Body of pancreas (tissue), 4 donors: ENCODE measurements at regions not wholly inside any gene's neighbourhood (a gene's known extent, or its start where the extent isn't known, plus 50 kb on each side); places are given as distances from the start of the nearest gene placed in this dataset.

Source experiments
- ATAC-seq: fragments of 150-250 bp; one replicate; pipeline ENCODE4 v1.9.1; 2016
- DNase-seq, 4 donors: peaks; one replicate each; pipeline ENCODE4 v3.0.0-alpha.2; 2019
- H3K27ac ChIP-seq, 4 donors: fragments of 200-600 bp; sonication (generic); 1 replicate in 3 of 4; 2 replicates in 1 of 4; pipeline versions ENCODE4 v1.5.1 to v1.6.1; 2016 to 2019; ENCODE audit warnings: mild to moderate bottlenecking in 1 of 4, mixed read lengths in 1 of 4, moderate library complexity in 1 of 4
- H3K27me3 ChIP-seq, 2 donors: fragments of 200-600 bp; sonication (generic); one replicate each; pipeline ENCODE4 v1.6.0; 2016; ENCODE audit warnings: mild to moderate bottlenecking in 1 of 2
- H3K36me3 ChIP-seq, 2 donors: fragments of 200-600 bp; sonication (generic); replicated peaks in 1 of 2; 2 replicates each; pipeline ENCODE4 v1.5.1; 2016; ENCODE audit warnings: low read depth in 2 of 2; ENCODE audit not compliant: insufficient read depth in 1 of 2
- H3K4me1 ChIP-seq: fragments of 200-600 bp; sonication (generic); one replicate; pipeline ENCODE4 v1.6.0; 2016
- H3K4me3 ChIP-seq, 2 donors: fragments of 200-600 bp; sonication (generic); 1 replicate in 1 of 2; 2 replicates in 1 of 2; pipeline ENCODE4 v1.5.1; 2016 to 2019
- H3K9me3 ChIP-seq, 3 donors: fragments of 200-600 bp; sonication (generic); 1 replicate in 2 of 3; 2 replicates in 1 of 3; pipeline ENCODE4 v1.5.1; 2016
- POLR2A ChIP-seq, 3 donors: fragments of 450-650 bp; IDR thresholded peaks; one replicate each; pipeline ENCODE4 v1.6.1; 2016; ENCODE audit warnings: antibody characterized with exemption in 3 of 3, mild to moderate bottlenecking in 2 of 3
- WGBS, 2 donors: methylation state at CpG; one replicate each; pipeline ENCODE4 v1.1.5; 2017; 5-methylcytosine and 5-hydroxymethylcytosine counted together
- intact Hi-C: fragments of 100-400 bp; cut with DNase I; formaldehyde crosslinking; loops from one replicate; pipeline ENCODE4 v1.15.1; 2023
- TF ChIP-seq, protein P1 (sequence below), 7 experiments: fragments of 450-650 bp in 4 of 7; fragments of 200-600 bp in 3 of 7; sonication (generic) in 3 of 7; IDR thresholded peaks; one replicate each; pipeline ENCODE4 v1.5.1; 2016 to 2019; ENCODE audit warnings: antibody characterized with exemption in 7 of 7

DNA sequence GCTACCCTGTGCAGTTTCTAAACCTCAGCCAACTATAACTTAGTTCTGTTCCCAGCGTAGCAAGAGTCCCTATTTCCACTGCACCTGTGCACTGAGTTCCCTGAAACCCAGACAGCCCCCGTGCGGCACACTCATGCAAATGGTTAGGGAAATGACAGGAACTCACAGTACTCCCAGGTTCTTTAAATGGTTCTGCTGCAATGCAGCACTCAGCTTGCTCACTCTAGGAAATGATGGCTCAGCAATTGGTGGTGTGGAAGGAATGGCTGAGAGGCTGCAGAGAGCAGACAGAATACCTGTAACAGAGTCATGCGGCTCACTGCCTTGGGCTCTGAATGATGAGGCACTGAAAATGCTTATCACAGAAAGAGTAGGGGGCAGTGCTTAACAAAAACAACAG lies 143.0 kb downstream of the RAD51AP2 start:
- no peak overlapping the region for H3K27ac ChIP-seq
- H3K36me3 ChIP-seq, result no peaks in the 10 kb centered on the region
- no peaks in the 10 kb centered on the region for H3K27me3 ChIP-seq
- no peak overlapping the region for H3K4me3 ChIP-seq
- DNase-seq (peak in 2 of 4 donors; percentile 5 to 13), ATAC-seq (no peak)
- no peaks in the 10 kb centered on the region for H3K4me1 ChIP-seq
- 50 to 55% methylated on average over 4 of the region's 4 CpGs for WGBS, 2 donors
- no peak for TF ChIP-seq POLR2A (IDR thresholded peaks at IDR 0.05)
- TF ChIP-seq, protein P1, sequence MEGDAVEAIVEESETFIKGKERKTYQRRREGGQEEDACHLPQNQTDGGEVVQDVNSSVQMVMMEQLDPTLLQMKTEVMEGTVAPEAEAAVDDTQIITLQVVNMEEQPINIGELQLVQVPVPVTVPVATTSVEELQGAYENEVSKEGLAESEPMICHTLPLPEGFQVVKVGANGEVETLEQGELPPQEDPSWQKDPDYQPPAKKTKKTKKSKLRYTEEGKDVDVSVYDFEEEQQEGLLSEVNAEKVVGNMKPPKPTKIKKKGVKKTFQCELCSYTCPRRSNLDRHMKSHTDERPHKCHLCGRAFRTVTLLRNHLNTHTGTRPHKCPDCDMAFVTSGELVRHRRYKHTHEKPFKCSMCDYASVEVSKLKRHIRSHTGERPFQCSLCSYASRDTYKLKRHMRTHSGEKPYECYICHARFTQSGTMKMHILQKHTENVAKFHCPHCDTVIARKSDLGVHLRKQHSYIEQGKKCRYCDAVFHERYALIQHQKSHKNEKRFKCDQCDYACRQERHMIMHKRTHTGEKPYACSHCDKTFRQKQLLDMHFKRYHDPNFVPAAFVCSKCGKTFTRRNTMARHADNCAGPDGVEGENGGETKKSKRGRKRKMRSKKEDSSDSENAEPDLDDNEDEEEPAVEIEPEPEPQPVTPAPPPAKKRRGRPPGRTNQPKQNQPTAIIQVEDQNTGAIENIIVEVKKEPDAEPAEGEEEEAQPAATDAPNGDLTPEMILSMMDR (IDR thresholded peaks at IDR 0.05), result no peak
- no peaks in the 10 kb centered on the region for H3K9me3 ChIP-seq
- intact Hi-C loops, result no loop called here

GRCh38 chr2:17373741-17374140 lies 144.5 kb downstream of the RAD51AP2 start:
- ATAC-seq (no peak), DNase-seq (no peak)
- Histone ChIP-seq H3K27me3 (no peaks in the 10 kb centered on the region), H3K36me3 (no peaks in the 10 kb centered on the region), H3K9me3 (no peaks in the 10 kb centered on the region), H3K27ac (no peak overlapping the region), H3K4me1 (no peaks in the 10 kb centered on the region), H3K4me3 (no peak overlapping the region)
- intact Hi-C loops, result no loop called here
- WGBS, 2 donors, result 44 to 57% methylated on average over 1 of the region's 1 CpG
- TF ChIP-seq, protein P1 (IDR thresholded peaks at IDR 0.05), result no peak
- no peak for TF ChIP-seq POLR2A (IDR thresholded peaks at IDR 0.05)

DNA sequence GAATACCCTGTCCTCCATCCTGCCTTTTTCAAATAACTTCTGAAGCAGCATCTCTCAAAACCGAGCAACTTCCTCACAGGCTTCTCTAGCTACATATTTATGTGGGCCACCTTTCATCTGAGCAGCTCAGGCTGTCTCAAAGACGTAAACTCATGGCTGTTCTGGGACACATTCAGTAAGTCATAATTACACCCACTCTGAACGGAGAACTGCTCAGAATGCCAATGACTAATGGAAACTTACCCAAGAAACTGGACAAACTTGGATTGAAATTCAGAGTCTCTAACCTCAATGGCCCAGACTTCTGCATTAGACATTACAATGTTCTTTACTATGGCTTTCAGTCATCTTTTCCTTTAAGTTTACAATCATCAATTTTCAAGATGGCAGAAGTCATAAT lies 145.2 kb downstream of the RAD51AP2 start:
- Histone ChIP-seq H3K27me3 (no peaks in the 10 kb centered on the region), H3K27ac (no peak overlapping the region), H3K36me3 (no peaks in the 10 kb centered on the region), H3K4me1 (no peaks in the 10 kb centered on the region), H3K4me3 (no peak overlapping the region), H3K9me3 (no peaks in the 10 kb centered on the region)
- TF ChIP-seq, protein P1 (IDR thresholded peaks at IDR 0.05), result no peak
- TF ChIP-seq POLR2A (IDR thresholded peaks at IDR 0.05), result no peak
- 61 to 74% methylated on average over 3 of the region's 3 CpGs for WGBS, 2 donors
- no peak for DNase-seq
- no peak for ATAC-seq
- intact Hi-C loops, result no loop called here

- H3K27me3 ChIP-seq, result no peaks in the 10 kb centered on the region
- TF ChIP-seq, protein P1 (IDR thresholded peaks at IDR 0.05), result no peak
- no peak for TF ChIP-seq POLR2A (IDR thresholded peaks at IDR 0.05)
- no peak overlapping the region for H3K4me3 ChIP-seq
- no peaks in the 10 kb centered on the region for H3K4me1 ChIP-seq
- no peak overlapping the region for H3K27ac ChIP-seq
- no peaks in the 10 kb centered on the region for H3K36me3 ChIP-seq
- intact Hi-C loops, result no loop called here
- DNase-seq (no peak), ATAC-seq (no peak)
- no peaks in the 10 kb centered on the region for H3K9me3 ChIP-seq
These were observed 154.4 kb downstream of the RAD51AP2 start for GRCh38 chr2:17363846-17364245.

DNA sequence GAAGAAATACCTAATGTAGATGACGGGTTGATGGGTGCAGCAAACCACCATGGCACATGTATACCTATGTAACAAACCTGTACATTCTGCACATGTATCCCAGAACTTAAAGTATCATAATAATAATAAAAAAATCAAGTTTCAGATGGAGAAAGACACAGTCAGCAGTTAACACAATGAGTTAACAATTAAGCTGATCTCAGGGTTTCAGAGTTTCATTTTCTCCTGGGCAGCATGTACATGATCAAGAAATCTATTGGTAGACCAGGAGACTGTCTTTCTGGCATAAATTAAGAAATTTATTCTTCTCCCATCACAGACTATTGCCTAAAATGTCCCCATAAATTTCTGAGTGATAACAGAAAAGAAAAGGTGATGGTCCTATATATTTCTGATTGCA lies 155.3 kb downstream of the RAD51AP2 start:
- Histone ChIP-seq H3K4me1 (no peaks in the 10 kb centered on the region), H3K27ac (no peak overlapping the region), H3K36me3 (no peaks in the 10 kb centered on the region), H3K27me3 (no peaks in the 10 kb centered on the region), H3K4me3 (no peak overlapping the region), H3K9me3 (no peaks in the 10 kb centered on the region)
- ATAC-seq (no peak), DNase-seq (no peak)
- intact Hi-C loops, result no loop called here
- TF ChIP-seq, protein P1 (IDR thresholded peaks at IDR 0.05), result no peak
- TF ChIP-seq POLR2A (IDR thresholded peaks at IDR 0.05), result no peak
- WGBS, 2 donors, result 42 to 56% methylated on average over 1 of the region's 1 CpG
